Nucleus accumbens (tissue), 56 donors: ENCODE measurements at regions not wholly inside any gene's neighbourhood (a gene's known extent, or its start where the extent isn't known, plus 50 kb on each side); places are given as distances from the start of the nearest gene placed in this dataset.
"Not testable (repeated sequence)": the region's sequence is repeated elsewhere in the genome, so short reads cannot be mapped to it uniquely, and the experiment has no call there.

Experiments
- DNase-seq, 56 donors: peaks; one replicate each; lab custom pipeline; 2025; lab: John Stamatoyannopoulos, UW

DNA sequence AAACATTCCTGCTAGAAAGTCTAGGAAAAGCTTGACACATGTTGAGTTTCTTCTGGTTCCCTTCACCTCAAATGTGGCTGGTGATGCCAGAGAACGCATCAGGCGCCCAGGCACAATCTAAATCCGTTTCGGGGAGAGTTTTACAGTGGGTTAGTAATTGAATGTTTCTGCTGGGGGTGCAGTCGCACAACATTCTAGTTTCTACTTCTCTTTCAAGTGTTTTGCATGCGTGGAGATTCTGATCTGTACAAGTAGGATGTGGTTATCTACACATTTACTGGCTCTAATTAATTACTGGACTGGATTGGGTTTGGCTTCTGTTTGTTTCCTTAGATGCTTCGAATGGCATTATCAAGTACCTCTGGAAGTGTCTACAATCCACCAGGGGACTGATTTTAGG lies 173.8 kb downstream of the TMEM26 start:
- DNase-seq = no peak

GRCh38 chr10:61278556-61278955 lies 174.6 kb downstream of the TMEM26 start:
- DNase-seq = no peak

DNA sequence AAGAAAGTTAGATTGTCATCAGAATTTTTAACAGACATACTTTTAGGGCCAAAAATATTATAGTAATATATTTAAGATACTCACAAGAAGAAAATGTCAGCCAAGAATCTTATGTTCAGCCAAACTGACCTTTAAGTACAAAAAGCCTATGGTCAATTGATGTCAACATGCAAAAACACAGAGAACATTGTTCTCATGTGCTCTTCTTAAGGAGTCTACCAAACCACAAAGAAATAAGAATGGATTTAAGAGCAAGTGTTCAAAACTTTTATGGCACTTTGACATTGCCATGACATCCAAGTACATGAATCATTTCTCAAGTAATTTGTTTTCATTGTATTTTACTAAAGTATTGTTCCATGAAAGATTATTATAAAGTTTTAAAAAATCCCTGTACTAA lies 180.4 kb downstream of the TMEM26 start:
- no peak for DNase-seq

DNA sequence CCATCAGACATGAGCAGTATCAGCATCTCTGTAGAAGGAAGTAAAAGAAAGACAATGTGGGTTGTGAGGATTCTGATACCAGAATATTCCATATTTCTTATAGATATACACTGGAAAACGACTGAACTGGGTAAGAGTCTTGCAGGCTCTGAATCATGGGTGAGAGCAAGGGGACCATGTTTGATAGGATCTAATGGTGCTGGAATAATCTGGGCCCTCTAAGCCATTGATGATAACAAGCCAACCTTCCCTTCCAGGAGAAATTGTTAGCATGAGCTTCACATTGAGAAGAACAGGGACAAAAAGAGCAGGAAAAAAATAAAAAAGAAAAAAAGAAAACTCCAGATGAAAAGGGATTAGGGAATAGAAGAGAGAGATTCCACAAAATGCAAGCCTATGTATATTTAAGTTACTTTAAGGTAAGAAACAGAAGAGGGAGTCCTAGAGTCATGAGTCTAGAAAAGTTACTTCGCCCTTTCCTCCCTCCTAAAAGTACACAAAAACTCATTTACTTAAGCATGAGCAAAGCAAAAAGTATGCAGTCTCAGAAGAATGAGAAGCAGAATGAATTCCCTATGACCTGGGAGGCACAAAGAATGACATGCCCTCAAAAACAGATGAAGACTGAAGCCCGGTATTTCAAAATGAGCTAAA lies 181.9 kb downstream of the TMEM26 start:
- DNase-seq = no peak

GRCh38 chr10:61263518-61263917 lies 189.7 kb downstream of the TMEM26 start:
- no peak for DNase-seq

DNA sequence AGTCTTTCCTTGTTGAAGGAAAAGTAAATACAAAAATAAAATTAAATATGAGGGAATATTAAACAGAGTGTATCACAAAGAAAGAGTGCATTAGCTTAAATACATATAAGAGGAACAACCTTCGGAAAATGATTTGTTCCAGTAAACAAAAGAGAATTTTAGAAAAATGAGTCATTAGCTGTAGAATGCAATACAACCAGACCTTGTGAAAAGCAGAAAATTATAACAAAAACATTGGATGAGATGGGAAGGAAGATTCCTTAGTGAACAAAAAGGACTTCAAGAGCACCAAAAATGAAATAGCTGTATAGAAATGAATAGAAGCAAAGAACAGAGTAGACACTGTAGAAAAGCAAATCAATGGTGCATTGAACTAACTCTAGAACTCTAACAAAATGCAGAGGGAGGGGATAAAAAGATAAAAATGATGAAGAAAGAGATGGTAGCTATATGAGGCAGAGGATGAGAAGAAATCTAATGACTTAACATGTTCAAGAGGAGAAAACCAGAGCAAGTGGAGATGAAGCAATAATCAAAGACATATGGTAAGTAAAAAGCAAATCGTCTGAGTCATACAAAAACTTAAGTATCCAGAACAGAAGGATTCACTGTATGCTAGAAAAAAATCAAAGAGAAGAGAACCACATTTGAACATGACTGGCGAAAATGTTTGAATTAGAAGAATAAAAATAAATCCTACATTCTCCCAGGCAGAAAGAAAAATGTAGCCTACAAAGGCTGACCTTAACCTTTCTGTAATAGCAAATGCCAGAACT lies 190.5 kb downstream of the TMEM26 start:
- no peak for DNase-seq

- no peak for DNase-seq
Observed at GRCh38 chr10:61257956-61258496, 195.2 kb downstream of the TMEM26 start.

DNA sequence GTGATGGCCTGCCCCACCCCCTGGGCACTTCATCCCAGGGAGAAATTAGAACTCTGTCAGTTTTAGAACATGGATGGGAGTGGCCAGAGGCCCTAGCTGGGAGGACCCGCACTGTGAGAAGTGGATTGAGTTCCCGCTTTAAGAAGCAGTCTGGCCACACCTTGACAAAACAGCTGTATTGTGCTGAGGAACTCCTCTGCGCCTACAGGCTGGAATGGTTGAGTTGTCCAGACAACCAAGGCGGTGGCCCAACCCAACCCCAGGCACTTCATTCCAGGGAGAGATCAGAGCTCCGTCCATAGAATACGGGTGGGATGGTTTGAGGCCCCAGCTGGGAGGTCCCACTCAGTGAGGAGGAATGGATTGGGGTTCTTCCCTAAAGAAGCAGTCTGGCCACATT lies 196.0 kb downstream of the TMEM26 start:
- no peak for DNase-seq

DNA sequence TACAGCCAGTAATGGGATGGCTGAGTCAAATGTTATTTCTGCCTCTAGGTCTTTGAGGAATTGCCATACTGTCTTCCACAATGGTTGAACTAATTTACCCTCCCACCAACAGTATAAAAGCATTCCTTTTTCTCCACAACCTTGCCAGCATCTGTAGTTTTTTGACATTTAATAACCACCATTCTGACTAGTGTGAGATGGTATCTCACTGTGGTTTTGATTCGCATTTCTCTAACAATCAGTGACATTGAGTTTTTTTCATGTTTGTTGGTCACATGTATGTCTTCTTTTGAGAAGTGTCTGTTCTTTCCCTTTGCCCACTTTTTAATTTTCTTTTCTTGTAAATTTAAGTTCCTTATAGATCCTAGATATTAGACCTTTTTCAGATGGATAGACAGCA lies 200.9 kb downstream of the TMEM26 start:
- not testable (repeated sequence) for DNase-seq

GRCh38 chr10:61251089-61251488 lies 202.1 kb downstream of the TMEM26 start:
- DNase-seq = no peak

- no peak for DNase-seq
Observed at GRCh38 chr10:61250131-61250530, 203.1 kb downstream of the TMEM26 start.

DNA sequence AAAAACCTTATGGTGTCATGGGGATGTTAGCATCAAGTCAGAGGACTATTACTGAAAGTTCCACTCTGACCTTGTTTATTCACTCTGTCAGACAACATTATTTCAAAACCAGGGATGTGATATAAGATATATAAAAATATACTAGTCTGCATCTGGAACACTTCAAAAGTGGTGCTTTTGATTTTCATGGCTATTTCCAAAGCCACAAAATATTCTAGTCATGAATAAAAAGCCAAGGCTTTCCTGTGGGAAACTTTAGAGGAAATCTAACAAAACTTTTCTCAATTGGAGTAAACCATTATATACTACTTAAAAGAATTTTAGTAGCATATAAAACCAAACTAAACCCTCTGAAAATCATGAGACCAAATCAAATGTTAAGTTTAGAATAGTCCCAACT lies 205.2 kb downstream of the TMEM26 start:
- DNase-seq = no peak

- DNase-seq = no peak
Observed at GRCh38 chr10:61244261-61244775, 208.9 kb downstream of the TMEM26 start.

DNA sequence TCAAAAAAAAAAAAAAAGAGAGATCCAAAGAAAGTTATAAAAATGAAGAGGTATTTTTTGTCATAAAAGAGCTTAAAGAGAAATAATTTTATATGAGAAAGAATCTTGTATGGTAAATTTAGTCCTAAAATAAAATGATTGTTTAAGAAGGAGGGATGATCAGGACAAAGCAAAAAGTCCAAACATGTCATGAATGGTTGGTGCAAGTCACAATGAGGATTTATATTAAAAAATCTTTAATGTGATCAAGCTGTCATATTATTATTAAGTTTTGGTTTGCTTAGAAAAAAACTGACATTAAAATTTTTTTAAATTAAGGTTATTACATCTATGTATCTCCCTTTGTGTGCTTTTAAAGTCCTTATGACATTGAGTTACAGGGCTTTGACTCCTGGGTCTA lies 220.4 kb downstream of the TMEM26 start:
- DNase-seq = no peak

DNA sequence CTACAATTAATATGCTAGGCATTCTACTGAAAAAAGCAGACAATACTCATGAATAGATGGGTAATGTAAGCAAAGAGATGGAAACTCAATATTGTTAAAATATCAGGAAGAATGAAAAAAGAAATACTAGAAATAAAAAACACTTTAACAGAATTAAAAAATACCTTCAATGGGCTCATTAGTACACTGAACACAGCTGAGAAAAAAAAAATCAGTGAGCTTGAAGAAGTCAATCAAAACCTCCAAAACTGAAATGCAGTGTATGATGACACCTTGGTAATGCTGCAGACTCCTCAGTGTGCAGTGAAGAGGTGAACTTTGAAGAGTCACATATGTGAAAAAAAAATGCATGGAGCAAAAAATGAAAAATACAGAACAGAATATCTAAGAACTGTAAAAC lies 227.2 kb downstream of the TMEM26 start:
- DNase-seq = no peak

GRCh38 chr10:61223576-61223975 lies 229.6 kb downstream of the TMEM26 start:
- DNase-seq = no peak

DNA sequence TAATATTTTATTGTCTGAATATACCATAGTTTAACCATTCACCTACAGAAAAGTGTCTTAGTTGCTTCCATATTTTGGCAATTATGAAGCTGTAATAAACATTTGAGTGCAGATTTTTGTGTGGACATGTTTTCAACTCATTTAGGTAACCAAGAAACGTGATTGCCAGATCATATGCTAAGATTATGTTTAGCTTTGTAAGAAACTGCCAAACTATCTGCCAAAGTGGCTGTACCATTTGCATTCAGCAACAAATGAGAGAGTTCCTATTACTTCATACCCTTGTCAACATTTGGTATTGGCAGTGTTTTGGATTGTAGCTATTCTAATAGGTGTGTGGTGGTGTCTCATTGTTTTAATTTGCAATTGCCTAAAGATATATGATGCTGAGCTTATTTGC lies 233.5 kb downstream of the TMEM26 start:
- no peak for DNase-seq

GRCh38 chr10:61217851-61218565 lies 235.2 kb downstream of the TMEM26 start:
- no peak for DNase-seq

GRCh38 chr10:61215246-61215645 lies 237.9 kb downstream of the TMEM26 start:
- DNase-seq = no peak

- no peak for DNase-seq
Observed at GRCh38 chr10:61211468-61211867, 241.7 kb downstream of the TMEM26 start.

- no peak for DNase-seq
Observed at GRCh38 chr10:61197057-61197456, 253.1 kb upstream of the RHOBTB1 start.
